Fibroblast of lung (primary cell): ENCODE measurements at regions not wholly inside any gene's neighbourhood (a gene's known extent, or its start where the extent isn't known, plus 50 kb on each side); places are given as distances from the start of the nearest gene placed in this dataset.

Source experiments
- DNase-seq, 2 donors: peaks; one replicate each; pipeline versions ENCODE4 v3.0.0 to v3.0.0-alpha.2; 2010; ENCODE audit warnings: low read depth in 2 of 2
- H2AFZ ChIP-seq: 2 replicates; pipeline ENCODE4 v1.5.1; 2012; ENCODE audit warnings: low read length, control low read depth, inconsistent platforms
- H3K27ac ChIP-seq: 2 replicates; pipeline ENCODE4 v1.5.1; 2011; ENCODE audit warnings: low read length, control low read depth; ENCODE audit not compliant: insufficient read depth
- H3K27me3 ChIP-seq: 2 replicates; pipeline ENCODE4 v1.5.1; 2011; ENCODE audit warnings: mild to moderate bottlenecking, low read length; ENCODE audit not compliant: control insufficient read depth, insufficient read depth
- H3K36me3 ChIP-seq: 2 replicates; pipeline ENCODE4 v1.5.1; 2011; ENCODE audit warnings: low read length; ENCODE audit not compliant: control insufficient read depth, insufficient read depth
- H3K4me1 ChIP-seq: 2 replicates; pipeline ENCODE4 v1.5.1; 2011; ENCODE audit warnings: low read length; ENCODE audit not compliant: control insufficient read depth, insufficient read depth; ENCODE audit errors: extremely low read depth
- H3K4me2 ChIP-seq: 2 replicates; pipeline ENCODE4 v1.5.1; 2011; ENCODE audit warnings: low read length, control low read depth; ENCODE audit not compliant: insufficient read depth; ENCODE audit errors: extremely low read depth
- H3K4me3 ChIP-seq, 4 experiments: fragments of 200-600 bp in 1 of 4; sonication (generic) in 1 of 4; replicated peaks in 1 of 4; 2 replicates each; pipeline ENCODE4 v1.5.1; 2011 to 2016; ENCODE audit warnings: low read length in 4 of 4, low read depth in 3 of 4, mild to moderate bottlenecking in 3 of 4, control low read depth in 2 of 4, inconsistent platforms in 1 of 4, mixed read lengths in 1 of 4; ENCODE audit not compliant: insufficient read depth in 1 of 4; ENCODE audit errors: control extremely low read depth in 1 of 4
- H3K79me2 ChIP-seq: 2 replicates; pipeline ENCODE4 v1.5.1; 2012; ENCODE audit warnings: mild to moderate bottlenecking, low read length, inconsistent platforms; ENCODE audit not compliant: control insufficient read depth, insufficient read depth
- H3K9ac ChIP-seq: 2 replicates; pipeline ENCODE4 v1.5.1; 2011; ENCODE audit warnings: mild to moderate bottlenecking, low read length, control low read depth; ENCODE audit not compliant: insufficient read depth
- H3K9me3 ChIP-seq: 2 replicates; pipeline ENCODE4 v1.5.1; 2012; ENCODE audit warnings: low read depth, low read length; ENCODE audit not compliant: control insufficient read depth, insufficient read depth
- H4K20me1 ChIP-seq: 2 replicates; pipeline ENCODE4 v1.5.1; 2011; ENCODE audit warnings: low read length; ENCODE audit not compliant: control insufficient read depth, insufficient read depth; ENCODE audit errors: extremely low read depth
- CTCF ChIP-seq, 2 donors: IDR thresholded peaks in 1 of 2; conservative IDR thresholded peaks in 1 of 2; 1 replicate in 1 of 2; 2 replicates in 1 of 2; pipeline ENCODE4 v1.5.1; 2011 to 2012; ENCODE audit warnings: low read length in 2 of 2, control low read depth in 1 of 2, inconsistent platforms in 1 of 2, low read depth in 1 of 2, mild to moderate bottlenecking in 1 of 2
- EZH2 ChIP-seq: IDR thresholded peaks from 2 replicates; pipeline ENCODE4 v1.5.1; 2012; ENCODE audit warnings: low read length, control low read depth, mild to moderate bottlenecking; ENCODE audit errors: missing control alignments

- H3K36me3 ChIP-seq: no peaks in the 10 kb centered on the region
Measured at GRCh38 chr2:67896476-67896875, 166.3 kb downstream of the C1D start.

GRCh38 chr2:67898595-67898994, 164.2 kb downstream of the C1D start:
- no peak overlapping the region for H2AFZ ChIP-seq
- H3K27me3 ChIP-seq: no peaks in the 10 kb centered on the region
- H3K27ac ChIP-seq: no peak overlapping the region
- H3K4me1 ChIP-seq: no peaks in the 10 kb centered on the region
- no peak overlapping the region for H3K9ac ChIP-seq
- H3K36me3 ChIP-seq: no peaks in the 10 kb centered on the region
- H3K9me3 ChIP-seq: no peaks in the 10 kb centered on the region
- H4K20me1 ChIP-seq: no peaks in the 10 kb centered on the region
- TF ChIP-seq EZH2 (no peak), CTCF (conservative IDR thresholded peaks at IDR 0.05 in 1 of 2, IDR thresholded peaks at IDR 0.05 in 1 of 2; ENCODE audit: low read depth in 1 of 2, low read length in 2 of 2) (no peak)
- H3K4me2 ChIP-seq: no peak overlapping the region
- H3K79me2 ChIP-seq: no peaks in the 10 kb centered on the region
- no peak for DNase-seq
- H3K4me3 ChIP-seq: no peak overlapping the region

More at GRCh38 chr2:67896476-67896875, 166.3 kb downstream of the C1D start:
- Histone ChIP-seq H3K27ac (no peak overlapping the region), H3K9ac (no peak overlapping the region), H4K20me1 (no peaks in the 10 kb centered on the region), H3K27me3 (no peaks in the 10 kb centered on the region), H3K9me3 (no peaks in the 10 kb centered on the region), H2AFZ (no peak overlapping the region), H3K4me2 (no peak overlapping the region), H3K4me1 (no peaks in the 10 kb centered on the region), H3K79me2 (no peaks in the 10 kb centered on the region), H3K4me3 (no peak overlapping the region)
- no peak for TF ChIP-seq EZH2
- no peak for TF ChIP-seq CTCF (conservative IDR thresholded peaks at IDR 0.05 in 1 of 2, IDR thresholded peaks at IDR 0.05 in 1 of 2; ENCODE audit: low read depth in 1 of 2, low read length in 2 of 2)
- no peak for DNase-seq

GRCh38 chr2:67899187-67899586, 163.6 kb downstream of the C1D start:
- no peaks in the 10 kb centered on the region for H3K27me3 ChIP-seq
- H3K4me1 ChIP-seq: no peaks in the 10 kb centered on the region
- H4K20me1 ChIP-seq: no peaks in the 10 kb centered on the region
- H3K9me3 ChIP-seq: no peaks in the 10 kb centered on the region
- no peak overlapping the region for H3K27ac ChIP-seq
- H3K4me2 ChIP-seq: no peak overlapping the region
- DNase-seq: no peak
- H3K36me3 ChIP-seq: no peaks in the 10 kb centered on the region
- H3K9ac ChIP-seq: no peak overlapping the region
- TF ChIP-seq CTCF (conservative IDR thresholded peaks at IDR 0.05 in 1 of 2, IDR thresholded peaks at IDR 0.05 in 1 of 2; ENCODE audit: low read depth in 1 of 2, low read length in 2 of 2) (no peak), EZH2 (no peak)
- H3K4me3 ChIP-seq: no peak overlapping the region
- H2AFZ ChIP-seq: no peak overlapping the region
- H3K79me2 ChIP-seq: no peaks in the 10 kb centered on the region
